ENCODE measurements at regions not wholly inside any gene's neighbourhood (a gene's known extent, or its start where the extent isn't known, plus 50 kb on each side); places are given as distances from the start of the nearest gene placed in this dataset.

DNA sequence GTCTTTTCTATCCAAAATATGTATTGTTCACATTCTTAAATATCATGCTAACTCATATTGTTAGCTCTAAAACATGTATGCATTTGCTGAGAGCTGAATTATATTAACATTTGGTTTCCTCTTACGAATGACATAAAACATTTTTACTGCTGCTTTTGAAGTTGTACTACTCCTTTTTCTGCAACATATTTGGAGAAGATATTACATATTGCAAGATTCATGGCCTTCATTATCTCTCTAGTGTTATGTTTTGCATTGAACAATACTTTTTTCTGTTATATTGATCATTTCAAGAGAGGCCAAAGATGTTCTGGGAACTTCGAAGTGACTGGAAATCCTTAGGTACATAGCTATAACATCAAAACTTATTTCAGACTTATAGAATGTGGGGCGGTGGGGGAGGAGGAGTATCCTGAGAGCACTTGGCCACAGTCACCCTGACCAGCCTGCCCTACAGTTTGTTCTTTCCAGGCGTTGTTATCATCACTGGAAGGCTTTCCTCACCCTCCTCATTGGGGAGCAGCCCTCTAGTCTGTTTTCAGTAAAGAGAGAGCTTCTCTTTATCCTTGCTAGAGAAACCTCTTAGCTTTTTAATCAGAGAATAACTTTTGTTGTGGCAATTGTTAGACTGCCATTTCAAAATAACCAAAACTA, 868.6 kb downstream of the OTOL1 start:
- DNase-seq (ENCODE audit: low spot score) = no peak
- no peak overlapping the region for H3K27ac ChIP-seq
- TF ChIP-seq, protein P1, sequence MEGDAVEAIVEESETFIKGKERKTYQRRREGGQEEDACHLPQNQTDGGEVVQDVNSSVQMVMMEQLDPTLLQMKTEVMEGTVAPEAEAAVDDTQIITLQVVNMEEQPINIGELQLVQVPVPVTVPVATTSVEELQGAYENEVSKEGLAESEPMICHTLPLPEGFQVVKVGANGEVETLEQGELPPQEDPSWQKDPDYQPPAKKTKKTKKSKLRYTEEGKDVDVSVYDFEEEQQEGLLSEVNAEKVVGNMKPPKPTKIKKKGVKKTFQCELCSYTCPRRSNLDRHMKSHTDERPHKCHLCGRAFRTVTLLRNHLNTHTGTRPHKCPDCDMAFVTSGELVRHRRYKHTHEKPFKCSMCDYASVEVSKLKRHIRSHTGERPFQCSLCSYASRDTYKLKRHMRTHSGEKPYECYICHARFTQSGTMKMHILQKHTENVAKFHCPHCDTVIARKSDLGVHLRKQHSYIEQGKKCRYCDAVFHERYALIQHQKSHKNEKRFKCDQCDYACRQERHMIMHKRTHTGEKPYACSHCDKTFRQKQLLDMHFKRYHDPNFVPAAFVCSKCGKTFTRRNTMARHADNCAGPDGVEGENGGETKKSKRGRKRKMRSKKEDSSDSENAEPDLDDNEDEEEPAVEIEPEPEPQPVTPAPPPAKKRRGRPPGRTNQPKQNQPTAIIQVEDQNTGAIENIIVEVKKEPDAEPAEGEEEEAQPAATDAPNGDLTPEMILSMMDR (conservative IDR thresholded peaks at IDR 0.05; ENCODE audit: low read depth) = no peak
- POLR2A ChIA-PET (ENCODE audit: low non-redundant PET) = no interaction called here
- CTCF ChIA-PET = interaction anchor here (0.5 kb wide), 1 partner anchor 326 kb away, joined by 3 read pairs; no protein-coding TSS in a partner anchor

DNA sequence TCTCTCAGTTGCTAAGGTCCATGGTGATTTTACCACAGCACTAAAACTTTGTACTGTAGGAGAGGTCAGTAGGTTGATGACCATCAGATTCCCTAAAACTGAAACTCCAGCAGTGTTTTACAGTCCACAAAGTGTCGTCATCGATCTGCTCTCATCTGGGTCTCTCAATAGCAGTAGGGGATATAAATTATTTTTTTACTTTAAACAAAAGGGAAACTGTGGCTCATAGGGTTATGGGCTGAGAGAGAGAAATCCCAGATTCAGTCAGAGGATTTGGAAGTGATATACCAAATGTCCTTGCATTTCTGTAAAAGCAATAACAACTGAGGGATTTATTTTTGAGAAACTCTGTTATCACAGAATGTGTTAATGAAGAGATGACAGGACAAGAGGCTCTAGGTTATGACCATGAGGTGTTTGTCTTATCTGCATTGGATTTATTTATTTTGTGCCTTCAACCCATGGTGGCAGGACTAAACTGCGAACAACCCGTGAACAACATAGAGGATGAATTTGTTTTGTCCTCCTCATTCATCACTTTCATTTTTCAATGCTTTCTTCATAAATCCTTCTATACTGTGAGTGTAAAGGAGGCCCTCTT, 869.7 kb downstream of the OTOL1 start:
- ChIA-PET POLR2A (ENCODE audit: low non-redundant PET) (no interaction called here), CTCF (no interaction called here)
- DNase-seq (ENCODE audit: low spot score) = no peak
- no peak overlapping the region for H3K27ac ChIP-seq
- TF ChIP-seq, protein P1 (conservative IDR thresholded peaks at IDR 0.05; ENCODE audit: low read depth) = no peak

DNA sequence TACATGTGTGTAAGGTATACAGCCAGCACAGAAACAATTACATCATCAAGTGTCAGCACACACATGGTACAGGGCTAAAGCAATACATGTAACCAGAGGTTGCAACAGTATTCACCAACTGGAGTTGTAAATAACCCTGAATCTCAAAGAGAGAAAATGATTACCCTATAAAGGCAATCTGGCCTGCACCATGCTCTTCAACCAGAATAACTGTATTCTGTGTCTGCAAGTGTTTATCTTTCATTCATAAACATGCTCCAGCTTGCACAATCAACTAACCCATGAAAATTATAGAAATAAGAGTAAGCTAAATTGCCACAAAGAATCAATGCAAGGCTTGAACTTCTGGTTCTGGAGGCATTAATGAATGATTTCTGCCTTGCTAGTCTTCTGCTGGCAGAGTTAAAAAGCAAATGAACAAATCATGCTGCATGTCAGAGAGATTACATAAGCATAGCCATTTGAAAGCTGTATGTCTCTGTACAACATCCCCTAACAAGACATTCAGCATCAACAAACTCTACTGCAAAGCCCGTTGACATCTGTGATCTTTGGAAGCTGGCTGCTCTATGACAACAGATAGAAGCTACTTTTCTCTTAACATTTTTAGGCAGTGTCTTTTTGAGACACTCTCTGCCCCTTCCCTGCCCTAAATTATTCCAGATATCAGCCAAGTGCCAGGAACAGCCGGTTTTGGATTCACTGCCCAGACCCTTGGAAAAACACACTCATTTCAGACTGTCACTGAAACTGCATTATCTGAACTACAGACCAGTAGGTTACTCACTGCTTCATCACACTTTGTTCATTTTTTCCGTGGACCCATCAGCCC, 871.0 kb downstream of the OTOL1 start:
- no peak for DNase-seq (ENCODE audit: low spot score)
- POLR2A ChIA-PET (ENCODE audit: low non-redundant PET) = no interaction called here
- H3K27ac ChIP-seq = no peak overlapping the region
- CTCF ChIA-PET = interaction anchor here (0.6 kb wide), 1 partner anchor 1744 kb away, joined by 3 read pairs; no protein-coding TSS in a partner anchor
- TF ChIP-seq, protein P1 (conservative IDR thresholded peaks at IDR 0.05; ENCODE audit: low read depth) = no peak

DNA sequence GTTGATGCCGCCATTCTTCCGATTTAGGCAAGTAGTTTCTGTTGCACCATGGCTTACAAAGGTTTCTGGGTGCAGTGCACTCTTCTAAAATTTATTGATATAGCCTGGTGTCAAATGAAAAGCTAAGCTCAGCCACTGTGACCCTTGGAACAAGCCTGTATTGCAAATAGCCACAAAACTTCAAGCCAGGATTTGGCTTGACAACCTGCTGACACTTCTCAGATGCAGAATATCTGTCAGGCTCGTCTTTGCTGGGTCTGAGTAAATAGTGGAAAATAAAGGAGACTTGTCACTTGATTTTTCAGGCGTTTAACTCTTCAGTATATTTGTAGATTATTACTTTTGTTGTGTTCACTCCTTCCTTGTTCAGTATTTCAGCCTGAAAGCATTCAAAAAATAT, 871.8 kb downstream of the OTOL1 start:
- no peak for DNase-seq (ENCODE audit: low spot score)
- ChIA-PET POLR2A (ENCODE audit: low non-redundant PET) (no interaction called here), CTCF (interaction anchor here (0.6 kb wide), 1 partner anchor 23 kb away, joined by 8 read pairs; no protein-coding TSS in a partner anchor)
- H3K27ac ChIP-seq = no peak overlapping the region
- TF ChIP-seq, protein P1 (conservative IDR thresholded peaks at IDR 0.05; ENCODE audit: low read depth) = no peak

DNA sequence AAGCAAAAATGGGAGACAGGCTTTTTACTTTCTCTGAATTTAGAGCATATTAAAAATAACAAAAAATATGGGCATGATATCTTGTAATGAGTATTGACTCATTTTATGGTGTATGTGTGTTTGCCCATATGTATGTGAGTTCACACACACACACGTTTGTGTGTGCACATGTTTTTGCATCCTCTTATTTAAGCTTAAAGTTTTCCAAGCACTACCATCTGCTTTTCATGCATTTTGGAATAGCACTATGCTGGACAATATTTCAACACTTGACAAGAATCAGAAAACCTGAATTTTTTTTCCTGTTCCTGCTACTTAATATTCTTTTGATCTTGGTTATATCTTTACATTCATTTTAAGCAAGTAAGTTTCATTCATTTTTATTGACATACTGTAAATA, 872.7 kb downstream of the OTOL1 start:
- H3K27ac ChIP-seq = no peak overlapping the region
- ChIA-PET CTCF (interaction anchor here (0.6 kb wide), 1 partner anchor 24 kb away, joined by 8 read pairs; no protein-coding TSS in a partner anchor), POLR2A (ENCODE audit: low non-redundant PET) (no interaction called here)
- TF ChIP-seq, protein P1 (conservative IDR thresholded peaks at IDR 0.05; ENCODE audit: low read depth) = no peak
- DNase-seq (ENCODE audit: low spot score) = no peak

DNA sequence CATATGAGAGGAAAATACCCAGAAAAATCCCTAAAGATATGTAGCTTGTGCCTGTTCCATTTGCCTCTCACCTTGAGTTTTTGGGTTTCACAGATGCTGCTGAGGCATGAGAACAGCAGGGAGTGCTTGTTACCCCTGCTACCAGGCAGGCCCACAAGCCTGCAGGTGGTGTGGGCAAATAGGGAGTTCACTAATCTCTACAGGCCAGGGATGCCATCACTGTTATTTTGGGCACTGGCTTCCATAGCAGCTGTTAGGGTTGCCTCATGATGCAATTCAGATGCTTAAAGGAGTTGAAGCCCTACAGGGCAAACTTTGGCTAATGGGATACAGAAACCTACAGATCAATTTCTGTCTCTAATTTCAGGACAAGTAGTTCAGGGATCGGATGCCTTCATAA, 873.5 kb downstream of the OTOL1 start:
- no peak overlapping the region for H3K27ac ChIP-seq
- no peak for DNase-seq (ENCODE audit: low spot score)
- ChIA-PET POLR2A (ENCODE audit: low non-redundant PET) (no interaction called here), CTCF (no interaction called here)
- TF ChIP-seq, protein P1 (conservative IDR thresholded peaks at IDR 0.05; ENCODE audit: low read depth) = no peak

All from RWPE1 (cell line).